NCI-H128 (cell line): ENCODE measurements at regions not wholly inside any gene's neighbourhood (a gene's known extent, or its start where the extent isn't known, plus 50 kb on each side); places are given as distances from the start of the nearest gene placed in this dataset.

Source experiments
- DNase-seq: peaks from one replicate; lab custom pipeline; 2025; ENCODE audit not compliant: unreplicated experiment; lab: John Stamatoyannopoulos, UW

DNA sequence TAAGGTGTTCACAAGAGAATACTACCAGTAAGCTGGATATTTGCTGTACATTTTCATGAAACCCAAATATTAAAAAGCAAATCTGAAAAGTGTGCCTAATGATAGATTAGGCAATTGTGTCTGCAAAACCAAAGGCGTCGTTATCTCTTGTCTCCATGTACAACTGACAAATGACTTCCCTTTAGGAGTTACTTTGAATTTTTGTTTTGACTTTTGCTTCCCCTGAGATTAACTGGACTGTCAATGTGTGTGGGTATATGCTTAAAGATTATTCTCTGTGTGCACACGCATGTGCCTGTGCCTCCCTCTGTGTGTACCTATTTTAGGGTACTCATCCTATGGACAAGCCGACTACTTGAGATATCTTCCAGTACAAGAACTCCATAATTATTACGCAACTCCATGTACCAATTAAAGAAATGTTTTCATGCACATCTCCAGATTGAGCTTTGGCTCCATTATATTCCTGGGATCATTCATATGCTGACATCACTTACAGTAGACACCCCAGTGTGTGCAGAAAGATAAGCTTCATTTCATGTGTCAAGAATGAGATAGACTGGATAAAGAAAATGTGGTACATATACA is 431.2 kb upstream of the ADAMTS9 start:
- no peak for DNase-seq

DNA sequence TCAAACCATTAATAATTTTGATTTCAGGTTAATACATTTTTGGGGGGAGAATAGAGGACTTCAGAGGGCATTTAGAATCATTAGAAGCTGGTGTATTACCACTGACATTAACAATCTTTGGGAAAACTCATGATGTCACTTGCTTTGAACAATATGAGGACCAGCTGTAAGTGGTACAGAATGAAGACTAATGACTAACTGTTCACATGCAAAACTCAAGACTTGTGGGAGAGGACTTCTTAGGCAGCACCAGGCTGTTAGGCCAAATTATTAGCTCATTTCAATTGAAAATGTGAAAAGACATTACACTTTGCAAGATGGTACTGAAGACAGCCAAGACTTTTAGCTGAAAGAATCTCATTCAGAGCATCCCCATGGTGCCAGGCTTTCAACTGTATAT is 426.2 kb upstream of the ADAMTS9 start:
- no peak for DNase-seq

DNA sequence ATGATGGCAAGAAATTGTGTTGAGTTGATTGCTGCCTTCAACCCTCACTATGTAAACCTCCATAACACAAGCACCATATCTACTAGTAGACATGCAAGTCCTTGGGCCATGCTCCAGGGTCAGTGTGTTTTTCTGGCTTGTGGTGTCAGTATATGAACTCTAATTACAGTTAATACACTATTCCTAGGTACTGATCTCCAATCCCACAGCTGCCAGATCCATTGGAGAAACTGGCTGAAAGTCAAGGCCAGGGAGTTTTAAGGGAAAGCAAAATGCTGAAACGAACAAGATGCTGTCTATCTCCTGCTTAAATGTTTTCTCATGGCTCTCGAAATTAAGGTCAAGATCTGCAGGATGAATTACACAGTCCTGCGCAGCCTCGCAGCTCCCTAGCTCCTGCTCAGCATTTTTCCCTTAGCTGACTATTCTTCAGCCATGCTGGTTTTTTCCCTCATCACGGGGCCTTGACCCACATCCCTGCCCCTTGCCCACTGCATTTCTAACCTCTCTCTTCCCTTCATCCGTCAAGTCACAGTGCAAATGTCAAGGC is 425.0 kb upstream of the ADAMTS9 start:
- DNase-seq, result no peak

DNA sequence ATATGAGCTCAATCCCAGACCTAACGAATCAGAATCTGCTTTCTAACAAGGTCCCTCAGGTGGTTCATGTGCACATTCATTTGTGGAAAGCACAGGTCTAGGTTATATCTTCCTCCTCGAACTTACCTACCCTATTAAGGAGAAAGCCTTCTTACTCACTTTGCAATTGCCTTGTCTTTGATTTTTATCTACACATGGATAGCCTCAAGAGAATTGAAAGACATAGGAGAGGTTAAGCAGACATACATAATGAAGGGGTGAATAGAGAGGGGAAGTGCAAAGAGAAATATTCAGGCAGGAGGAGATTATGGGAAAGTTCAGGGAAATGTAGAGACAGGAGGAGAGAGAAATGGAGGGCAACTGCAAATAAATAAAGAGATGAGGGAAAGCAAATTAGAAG is 422.9 kb upstream of the ADAMTS9 start:
- no peak for DNase-seq

DNA sequence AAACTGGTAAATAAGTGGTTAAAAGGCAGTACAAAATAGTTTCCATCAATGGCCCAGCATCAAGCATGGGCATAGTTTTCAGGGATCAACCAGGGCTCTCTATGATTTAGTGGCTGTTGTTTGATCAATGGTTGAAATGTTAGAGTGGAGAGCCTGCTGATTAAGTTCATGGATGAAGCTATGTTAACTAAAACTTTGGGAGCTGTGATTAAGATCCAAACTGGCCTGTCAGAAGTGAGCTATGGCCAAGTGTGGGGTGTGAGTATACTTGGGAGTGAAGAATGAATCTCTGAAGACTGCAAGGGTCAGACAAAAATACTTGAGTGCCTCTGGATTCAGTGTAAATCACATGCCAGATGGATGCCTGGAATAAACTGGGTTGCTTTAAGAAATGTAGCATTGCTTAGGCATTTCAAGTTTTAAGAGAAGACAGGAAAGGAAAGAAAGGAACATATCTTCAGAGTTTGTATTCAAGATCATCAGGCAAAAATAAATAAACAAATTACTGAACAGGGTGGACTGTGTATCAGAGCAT is 422.2 kb upstream of the ADAMTS9 start:
- DNase-seq, result no peak

DNA sequence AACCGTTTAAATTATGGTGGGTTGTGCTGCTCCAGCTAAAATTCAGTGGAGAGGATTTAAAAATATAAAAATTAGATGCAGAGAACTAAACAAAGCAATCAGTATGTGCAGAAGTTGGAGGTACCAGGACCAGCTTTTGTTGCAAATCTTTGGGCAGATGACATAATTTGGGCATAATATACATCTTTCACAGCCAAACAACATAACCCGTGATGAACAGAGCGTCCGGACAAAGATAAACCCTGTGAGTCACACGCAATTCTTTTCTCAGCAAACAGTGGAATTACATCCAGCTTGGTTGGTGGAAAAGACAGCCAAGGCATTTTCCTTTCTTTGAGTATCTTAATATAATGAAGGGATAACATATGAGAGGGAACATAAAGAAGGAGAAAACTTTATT is 419.4 kb upstream of the ADAMTS9 start:
- no peak for DNase-seq

DNA sequence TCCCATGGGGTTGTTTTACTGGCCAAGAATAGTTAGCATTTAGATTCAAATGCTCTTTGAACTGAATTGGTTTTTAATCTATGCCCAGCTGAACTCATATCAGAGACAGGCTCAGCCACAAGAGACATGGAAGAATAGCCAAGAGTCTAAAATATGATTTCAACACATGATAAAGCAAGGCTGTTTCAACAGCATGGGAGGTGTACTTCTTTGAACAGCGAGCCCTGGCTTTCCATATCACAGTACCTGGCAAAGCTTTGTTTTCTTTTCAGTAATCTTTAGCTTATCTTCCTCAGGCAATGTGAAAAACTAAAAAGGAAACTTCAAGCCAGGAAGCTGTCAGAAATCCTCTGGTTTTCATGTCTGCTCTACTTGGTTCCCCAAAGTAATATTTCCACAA is 413.6 kb upstream of the ADAMTS9 start:
- no peak for DNase-seq

DNA sequence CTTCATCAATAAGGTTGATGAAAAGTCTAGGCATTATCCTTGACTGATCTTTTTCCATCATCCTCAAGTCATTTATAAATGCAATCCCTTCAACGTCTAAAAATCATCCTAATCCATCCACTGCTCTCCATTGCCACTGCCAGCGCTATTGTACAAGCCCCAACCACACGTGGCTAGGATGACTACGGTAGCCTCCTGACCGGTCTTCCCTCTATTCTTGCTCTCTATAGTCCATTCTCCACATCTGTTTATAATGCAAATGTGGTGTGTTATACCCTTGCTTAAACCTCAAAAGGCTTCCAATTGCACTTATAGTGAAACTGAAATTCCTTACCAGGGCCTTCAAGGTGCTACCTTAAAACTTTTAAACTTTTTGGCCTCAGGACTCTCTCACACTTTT is 410.6 kb upstream of the ADAMTS9 start:
- DNase-seq, result no peak

DNA sequence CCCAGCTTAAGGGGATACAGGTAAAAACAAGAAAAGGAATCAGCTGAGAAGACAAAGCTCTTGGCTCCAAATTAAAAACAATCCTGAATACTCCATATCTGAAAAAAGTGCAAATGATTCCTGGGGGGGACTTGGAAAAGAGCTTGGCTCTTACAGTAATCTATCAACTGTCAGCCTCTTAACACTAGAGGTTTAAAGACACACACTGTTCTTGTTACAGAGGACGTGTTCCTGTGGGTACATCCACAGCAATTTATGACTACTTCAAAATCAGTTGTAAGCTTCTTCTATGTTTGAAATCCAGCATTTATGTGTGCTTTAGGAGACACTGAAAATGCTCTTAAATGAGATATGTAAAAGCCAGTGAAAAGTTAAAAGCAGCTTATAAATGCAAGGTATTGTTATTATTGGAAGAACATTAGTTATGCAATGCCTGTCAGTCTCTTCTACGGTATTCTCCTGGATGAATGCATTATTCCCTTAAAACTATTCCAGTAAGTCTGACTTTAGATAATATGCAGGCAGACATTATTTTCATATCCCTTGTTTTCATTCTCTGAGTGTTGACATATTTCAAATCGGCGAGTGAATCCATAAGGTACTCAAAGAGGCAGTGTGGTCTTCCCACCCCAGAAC is 408.4 kb upstream of the ADAMTS9 start:
- no peak for DNase-seq

DNA sequence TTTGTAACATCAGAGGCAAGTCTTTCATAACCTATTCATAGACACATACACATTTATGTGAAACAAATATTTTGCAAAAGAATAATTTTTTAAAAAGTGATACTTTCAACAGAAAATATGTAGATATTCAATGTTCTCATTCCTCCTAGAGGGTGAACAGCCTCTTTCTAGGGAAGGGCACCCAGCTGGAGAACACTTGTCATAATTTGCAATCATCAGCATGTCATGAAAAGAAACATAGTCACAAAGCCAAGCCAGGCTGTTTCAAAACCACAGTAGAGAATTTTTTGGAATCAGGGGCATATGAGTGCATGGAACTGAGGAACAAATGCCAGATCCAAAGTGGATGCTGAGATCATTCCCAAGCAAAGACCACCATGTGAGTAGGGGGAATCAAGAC is 406.9 kb upstream of the ADAMTS9 start:
- DNase-seq, result no peak

DNA sequence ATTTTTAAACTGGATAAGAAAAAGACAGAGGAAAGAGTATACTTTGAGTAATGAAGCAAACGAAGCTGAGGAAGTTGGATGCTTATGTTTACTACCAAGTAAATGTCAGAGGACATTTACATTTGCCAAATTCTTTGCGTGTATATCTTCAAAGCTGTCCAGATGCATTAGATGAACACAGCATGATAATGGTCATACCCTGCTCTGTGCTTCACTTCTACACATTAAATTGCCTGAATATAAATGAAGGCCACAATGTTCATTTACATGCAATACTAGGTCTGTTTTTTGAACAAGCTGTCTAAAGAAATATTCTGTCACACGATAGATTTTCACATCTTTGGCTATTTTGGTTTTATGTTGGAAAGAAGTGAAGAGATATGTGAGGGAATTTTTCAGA is 405.8 kb upstream of the ADAMTS9 start:
- no peak for DNase-seq

DNA sequence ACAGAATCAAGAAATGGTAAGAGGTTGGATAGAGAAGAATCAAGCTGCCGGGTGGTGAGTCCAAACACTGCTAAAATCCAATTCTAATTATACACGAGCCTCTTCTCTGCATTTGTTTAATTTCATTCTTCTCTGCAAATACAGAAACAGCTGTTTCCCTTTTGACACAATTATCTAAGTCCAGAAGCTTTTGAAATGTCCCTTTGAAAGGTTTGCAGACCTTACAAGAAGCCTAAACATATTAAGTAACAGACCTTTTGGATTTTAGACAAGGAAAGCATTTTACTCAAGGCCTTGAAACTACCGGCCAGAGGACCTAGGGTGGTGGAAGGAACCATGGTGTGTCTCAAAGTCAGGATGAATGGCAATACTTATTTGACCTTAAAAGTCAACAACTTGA is 403.8 kb upstream of the ADAMTS9 start:
- DNase-seq, result no peak

DNA sequence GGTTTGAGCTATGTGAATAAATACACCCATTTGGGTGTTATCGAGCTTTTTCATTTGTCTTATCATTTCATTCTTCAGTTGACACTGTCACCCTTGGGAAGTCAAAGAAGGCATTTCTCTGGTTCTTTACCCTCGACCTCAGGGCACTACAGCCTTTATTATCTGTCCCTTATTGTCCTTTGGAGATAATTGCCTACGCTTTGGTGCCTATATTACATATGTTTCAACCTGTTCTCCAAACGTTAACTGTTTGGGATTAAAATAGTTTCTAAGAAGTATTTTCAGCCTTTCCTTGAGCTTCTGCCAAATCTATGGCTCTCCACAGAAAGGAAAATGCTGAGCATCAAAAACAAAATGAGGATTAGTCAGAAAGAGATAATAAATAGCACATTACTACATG is 395.4 kb upstream of the ADAMTS9 start:
- no peak for DNase-seq

DNA sequence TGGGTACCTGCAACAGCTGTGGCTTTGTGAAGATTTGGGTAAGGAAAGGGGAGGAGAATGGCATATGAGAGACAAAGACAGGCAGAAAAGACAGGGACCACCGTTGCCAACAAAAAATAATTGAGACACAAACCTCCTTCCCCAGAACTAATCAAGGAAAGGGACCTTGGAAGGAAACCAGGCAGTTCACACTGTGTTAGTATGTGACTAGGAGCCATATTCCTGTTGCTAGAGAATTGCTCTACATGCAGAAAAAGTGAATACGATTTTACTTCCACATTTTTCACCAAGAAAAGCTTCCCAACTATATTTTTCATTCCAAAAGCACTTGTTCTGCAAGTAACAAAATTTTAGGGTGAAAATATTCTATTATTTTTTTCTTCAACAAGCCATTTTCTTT is 393.7 kb upstream of the ADAMTS9 start:
- DNase-seq, result no peak

DNA sequence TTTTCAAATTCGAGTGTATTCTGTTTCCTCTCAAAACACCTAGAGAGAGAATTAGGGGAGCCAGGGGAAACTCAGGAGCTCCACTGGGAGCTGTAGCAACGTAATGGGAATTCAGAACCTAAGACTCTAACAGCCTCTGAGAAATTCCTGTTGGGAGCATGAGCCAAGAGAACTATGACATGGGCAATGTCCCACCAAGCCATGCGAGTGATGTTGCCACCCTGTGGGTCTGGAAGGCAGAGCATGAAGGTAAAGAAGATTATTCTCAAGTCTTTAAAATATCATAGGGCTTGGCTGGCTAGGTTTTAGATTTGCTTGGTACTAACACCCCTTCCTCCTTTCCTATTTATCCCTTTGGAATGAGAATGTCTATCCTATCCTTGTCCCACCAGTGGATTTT is 392.6 kb upstream of the ADAMTS9 start:
- no peak for DNase-seq

DNA sequence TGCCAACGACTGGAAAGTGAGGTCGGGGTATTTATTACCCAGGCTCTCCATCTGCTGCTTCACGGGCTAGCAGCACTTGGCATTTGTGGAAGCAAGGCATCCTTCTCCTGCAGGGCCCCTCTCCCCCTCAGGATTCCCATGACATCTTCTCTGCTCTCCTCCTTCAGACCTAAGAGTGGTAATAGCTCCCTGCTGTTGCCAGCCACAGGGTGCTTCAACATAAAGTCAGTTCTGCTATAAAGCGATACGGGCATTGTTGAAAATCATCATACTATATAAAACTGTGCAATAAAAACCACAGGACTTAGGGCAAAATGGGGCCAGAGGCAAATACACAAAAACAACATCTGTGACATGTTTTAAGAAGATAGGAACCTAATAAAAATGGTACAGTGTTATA is 391.8 kb upstream of the ADAMTS9 start:
- no peak for DNase-seq

DNA sequence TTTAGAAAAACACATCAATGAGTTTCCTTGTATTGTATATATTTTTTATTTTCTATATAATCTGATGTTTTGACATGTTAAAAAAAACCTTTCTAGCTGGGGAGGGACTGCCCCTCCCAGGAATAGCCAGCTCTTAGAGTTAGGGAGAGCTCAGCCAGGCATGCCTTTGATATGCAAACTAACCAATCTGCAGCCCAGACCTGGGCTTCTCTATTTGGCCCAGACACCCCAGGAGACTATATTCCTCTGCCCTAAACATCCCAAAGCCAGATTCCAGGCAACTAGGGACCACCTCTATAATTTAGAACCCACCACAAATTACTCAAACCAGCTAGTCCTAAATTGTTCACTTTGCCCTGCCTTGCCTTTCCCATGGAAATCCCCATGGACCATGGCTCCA is 390.9 kb upstream of the ADAMTS9 start:
- DNase-seq, result no peak

DNA sequence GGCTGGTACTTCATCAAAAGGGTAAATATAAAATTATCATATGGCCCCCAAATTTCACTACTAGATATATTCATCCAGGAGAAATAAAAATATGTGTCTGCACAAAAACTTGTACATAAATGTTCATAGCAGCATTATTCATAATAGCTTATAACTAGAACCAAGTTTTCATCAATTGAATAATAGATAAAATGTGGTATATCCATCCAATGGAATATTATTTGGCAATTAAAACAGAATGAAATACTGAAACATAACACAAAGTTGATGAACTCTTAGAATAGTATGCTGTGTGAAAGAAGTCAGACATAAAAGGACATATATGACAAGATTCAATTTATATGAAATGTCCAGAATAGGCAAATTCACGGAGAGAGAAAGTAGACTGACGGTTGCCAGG is 389.3 kb upstream of the ADAMTS9 start:
- DNase-seq, result no peak

DNA sequence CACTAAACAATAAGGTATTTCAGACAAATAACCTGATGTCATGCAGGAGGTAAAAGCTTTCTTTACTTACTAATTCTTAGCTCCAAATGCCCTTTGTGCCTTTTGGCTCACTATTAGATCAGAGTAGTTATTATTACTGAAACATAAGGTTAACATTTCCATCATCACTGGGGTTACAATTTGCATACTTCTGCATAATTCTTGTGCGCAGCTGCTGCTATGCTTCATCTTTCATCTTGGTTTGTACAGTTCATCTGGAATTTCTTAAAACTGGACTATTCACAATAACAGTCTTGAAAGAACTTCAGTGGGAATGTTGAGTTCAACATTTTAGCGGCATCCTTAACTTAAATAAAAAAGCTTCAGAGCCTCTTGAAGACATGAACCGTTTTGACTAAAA is 383.2 kb upstream of the ADAMTS9 start:
- DNase-seq, result no peak

DNA sequence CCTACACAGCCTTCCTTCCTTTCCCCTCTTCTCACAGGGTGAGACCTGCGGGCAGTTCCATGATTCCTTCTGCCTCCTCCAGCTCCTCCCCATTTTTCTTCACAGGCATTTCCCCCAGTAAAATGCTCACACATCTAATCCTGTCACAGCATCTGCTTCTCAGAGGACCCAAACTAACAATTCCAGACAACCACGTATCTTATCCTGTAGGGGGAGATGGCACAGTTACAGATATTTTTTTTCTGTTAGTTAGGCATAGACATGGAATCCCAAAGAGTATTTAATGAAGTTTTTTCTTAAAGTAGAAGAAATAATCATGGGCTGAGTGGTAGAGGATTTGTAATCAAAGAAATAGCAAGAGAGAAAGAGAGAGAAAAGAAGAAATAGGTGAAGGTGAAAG is 373.1 kb upstream of the ADAMTS9 start:
- DNase-seq, result no peak

DNA sequence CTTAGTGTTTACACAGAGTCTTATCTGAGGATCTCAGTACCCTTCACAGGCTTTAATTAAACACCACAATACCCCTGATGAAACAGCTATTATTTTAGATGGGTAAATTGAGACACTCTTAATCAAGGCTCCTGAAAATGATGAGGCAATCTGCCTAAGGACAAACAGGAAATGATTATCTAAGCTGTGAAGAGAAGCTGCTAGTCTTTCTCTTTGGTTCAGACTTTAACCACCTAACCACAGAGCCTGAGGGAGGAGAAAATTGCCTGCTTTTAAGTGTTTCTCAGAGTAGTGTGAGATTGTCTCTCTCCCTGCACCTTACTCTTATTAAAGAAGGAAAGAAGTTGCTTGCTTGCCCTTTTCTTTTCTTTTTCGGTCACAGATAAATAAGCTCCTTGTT is 364.3 kb upstream of the ADAMTS9 start:
- no peak for DNase-seq

DNA sequence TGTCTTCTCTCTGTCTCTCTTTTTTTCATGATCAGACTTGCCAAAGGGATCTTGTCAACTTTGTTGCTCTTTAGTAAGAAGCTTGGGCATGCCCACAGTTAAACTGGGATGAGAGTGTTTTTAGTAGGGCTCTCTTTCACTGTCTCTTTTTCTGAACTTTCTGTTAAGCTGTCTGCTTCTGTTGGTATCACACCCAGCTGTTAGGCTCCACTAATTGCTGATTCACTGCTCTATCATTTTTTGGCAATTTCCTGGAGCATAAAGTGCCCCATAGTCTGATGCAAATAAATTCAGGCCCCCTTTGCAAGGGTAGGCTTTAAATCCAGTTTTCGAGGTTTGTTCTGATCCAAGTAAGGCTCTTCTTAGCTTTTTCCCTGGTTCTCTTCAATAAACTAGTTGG is 360.4 kb upstream of the ADAMTS9 start:
- no peak for DNase-seq

DNA sequence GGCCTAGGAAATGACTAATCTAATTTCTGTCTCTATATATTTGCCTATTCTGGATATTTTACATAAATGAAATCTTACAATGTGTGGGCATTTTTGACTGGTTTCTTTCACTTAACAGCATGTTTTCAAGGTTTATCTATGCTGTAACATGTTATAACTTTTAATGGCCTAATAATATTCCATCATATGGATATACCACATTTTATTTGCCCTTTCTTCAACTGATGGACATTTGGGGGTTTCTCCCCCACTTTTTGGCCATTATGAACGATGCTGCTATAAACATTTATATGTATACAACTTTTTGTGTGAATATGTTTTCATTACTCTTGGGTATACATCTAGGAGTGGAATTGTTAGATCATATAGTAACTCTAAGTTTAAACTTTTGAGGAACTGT is 357.3 kb upstream of the ADAMTS9 start:
- DNase-seq, result no peak
